ENCODE measurements at regions not wholly inside any gene's neighbourhood (a gene's known extent, or its start where the extent isn't known, plus 50 kb on each side); places are given as distances from the start of the nearest gene placed in this dataset.

GRCh38 chr6:144578385-144579350 is 293.5 kb downstream of the UTRN start (continued):
- TF ChIP-seq GTF3A (CRISPR knock-in tag; conservative IDR thresholded peaks at IDR 0.05) (no peak), ZNF646 (CRISPR knock-in tag; IDR thresholded peaks at IDR 0.05) (no peak), ZNF878 (CRISPR knock-in tag; IDR thresholded peaks at IDR 0.05) (peak; percentile 84; the same call in 1 of the 2 replicates), IKZF5 (CRISPR knock-in tag; IDR thresholded peaks at IDR 0.05) (peak; percentile 88; the same call in 1 of the 2 replicates), MXD3 (CRISPR knock-in tag; IDR thresholded peaks at IDR 0.05) (0 out of 2 replicates have a peak, but pooled peaks have one; percentile 30), POLR2AphosphoS5 (IDR thresholded peaks at IDR 0.05; ENCODE audit: low read depth, low read length) (no peak), ZNF331 (CRISPR knock-in tag; IDR thresholded peaks at IDR 0.05) (peak; percentile 87), ZHX1 (CRISPR knock-in tag; IDR thresholded peaks at IDR 0.05; ENCODE audit: low read depth) (peak; percentile 54; the same call in 1 of the 2 replicates), PAXIP1 (CRISPR knock-in tag; conservative IDR thresholded peaks at IDR 0.05) (peak; percentile 91), ZNF30 (CRISPR knock-in tag; IDR thresholded peaks at IDR 0.05) (no peak), ZMYM2 (CRISPR knock-in tag; IDR thresholded peaks at IDR 0.05) (peak; percentile 99), FOSL1 (CRISPR knock-in tag; IDR thresholded peaks at IDR 0.05; ENCODE audit: borderline replicate concordance) (peak; percentile 50; the same call in 1 of the 2 replicates), NFIC (IDR thresholded peaks at IDR 0.05; ENCODE audit: low read length) (peak; percentile 82; the same call in 1 of the 2 replicates), DMAP1 (CRISPR knock-in tag; IDR thresholded peaks at IDR 0.05) (no peak)

Measured in HepG2 (cell line).